Hepatocyte (in vitro differentiated cells): ENCODE measurements at regions not wholly inside any gene's neighbourhood (a gene's known extent, or its start where the extent isn't known, plus 50 kb on each side); places are given as distances from the start of the nearest gene placed in this dataset.

Source experiments
- EZH2phosphoT487 ChIP-seq: fragments of 200-600 bp; sonication (generic); IDR thresholded peaks from one replicate; pipeline ENCODE4 v1.6.1; 2018; ENCODE audit warnings: antibody characterized with exemption, mild to moderate bottlenecking, low read depth, moderate library complexity; ENCODE audit not compliant: unreplicated experiment, severe bottlenecking
- TF ChIP-seq, protein P1 (sequence below): fragments of 200-600 bp; sonication (generic); IDR thresholded peaks from 2 replicates; pipeline ENCODE4 v1.5.1; 2016; ENCODE audit warnings: antibody characterized with exemption, mild to moderate bottlenecking; ENCODE audit not compliant: poor library complexity

DNA sequence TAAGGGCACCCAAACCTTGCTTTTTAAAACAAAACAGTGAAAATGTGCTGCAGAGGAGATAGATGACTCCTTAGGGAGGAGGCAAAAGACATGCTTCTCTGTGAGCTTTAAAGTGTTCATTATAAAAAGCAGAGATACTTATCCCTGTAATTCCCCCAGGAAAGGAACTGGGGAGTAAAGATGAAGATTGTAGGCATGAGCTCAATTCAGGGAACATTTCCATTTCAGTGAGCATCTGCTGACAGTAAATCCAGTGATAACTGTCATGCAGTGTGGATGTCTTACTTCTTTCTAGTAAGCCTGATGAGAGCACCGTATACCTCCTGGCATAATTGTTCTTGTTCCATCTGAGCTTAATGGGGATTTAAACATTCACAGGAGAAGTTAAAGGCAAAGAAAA lies 1296.5 kb downstream of the MRPL39 start:
- TF ChIP-seq, protein P1, sequence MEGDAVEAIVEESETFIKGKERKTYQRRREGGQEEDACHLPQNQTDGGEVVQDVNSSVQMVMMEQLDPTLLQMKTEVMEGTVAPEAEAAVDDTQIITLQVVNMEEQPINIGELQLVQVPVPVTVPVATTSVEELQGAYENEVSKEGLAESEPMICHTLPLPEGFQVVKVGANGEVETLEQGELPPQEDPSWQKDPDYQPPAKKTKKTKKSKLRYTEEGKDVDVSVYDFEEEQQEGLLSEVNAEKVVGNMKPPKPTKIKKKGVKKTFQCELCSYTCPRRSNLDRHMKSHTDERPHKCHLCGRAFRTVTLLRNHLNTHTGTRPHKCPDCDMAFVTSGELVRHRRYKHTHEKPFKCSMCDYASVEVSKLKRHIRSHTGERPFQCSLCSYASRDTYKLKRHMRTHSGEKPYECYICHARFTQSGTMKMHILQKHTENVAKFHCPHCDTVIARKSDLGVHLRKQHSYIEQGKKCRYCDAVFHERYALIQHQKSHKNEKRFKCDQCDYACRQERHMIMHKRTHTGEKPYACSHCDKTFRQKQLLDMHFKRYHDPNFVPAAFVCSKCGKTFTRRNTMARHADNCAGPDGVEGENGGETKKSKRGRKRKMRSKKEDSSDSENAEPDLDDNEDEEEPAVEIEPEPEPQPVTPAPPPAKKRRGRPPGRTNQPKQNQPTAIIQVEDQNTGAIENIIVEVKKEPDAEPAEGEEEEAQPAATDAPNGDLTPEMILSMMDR: no peak
- no peak for TF ChIP-seq EZH2phosphoT487
